ENCODE measurements at regions not wholly inside any gene's neighbourhood (a gene's known extent, or its start where the extent isn't known, plus 50 kb on each side); places are given as distances from the start of the nearest gene placed in this dataset.

DNA sequence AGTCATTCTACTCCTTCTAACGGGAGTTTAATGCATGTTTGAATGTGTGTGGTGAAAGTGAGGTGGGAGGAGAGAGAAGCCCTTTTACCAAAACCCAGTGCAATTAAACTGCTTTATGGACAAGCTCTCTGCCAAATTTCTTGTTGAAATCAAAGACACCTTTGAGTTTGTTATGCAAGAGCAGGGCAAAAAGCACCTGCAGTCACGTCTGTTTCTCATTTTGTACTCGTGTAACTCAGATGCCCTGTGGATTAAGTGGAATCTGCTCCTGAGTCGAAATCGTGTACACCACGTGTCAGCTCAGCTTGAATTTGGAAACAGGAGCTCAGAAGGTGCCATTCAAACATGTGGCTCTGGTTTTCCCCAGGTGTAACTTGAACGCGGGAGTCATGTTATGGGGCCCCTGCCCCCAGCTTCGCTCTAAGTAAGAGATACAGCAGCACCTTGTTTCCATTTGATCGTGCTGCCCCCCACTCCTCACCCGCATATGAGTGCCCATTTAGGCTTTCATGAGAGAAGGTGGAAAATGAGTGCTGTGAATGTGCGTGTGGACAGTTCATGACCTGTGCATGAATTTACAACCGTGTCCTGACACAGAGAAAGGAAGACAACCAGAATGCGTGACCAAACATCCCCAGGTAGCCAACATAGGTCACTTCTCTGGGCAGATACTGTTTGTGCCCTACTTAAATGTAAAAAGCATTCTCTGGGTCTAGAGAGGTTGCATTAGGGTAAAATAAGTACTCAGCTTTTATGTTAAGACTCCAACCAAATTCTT is 347.0 kb upstream of the SLC30A5 start:
- H2AFZ ChIP-seq (ENCODE audit: low read depth, low read length), result no peak overlapping the region
- ATAC-seq (no peak), FAIRE-seq (no peak), DNase-seq (ENCODE audit: extremely low read depth in 1 of 4, low spot score in 3 of 4) (no peak)
- CTCF ChIA-PET (ENCODE audit: low intra/inter-chr PET ratio), result no interaction called here
- no peaks in the 10 kb centered on the region for H4K20me1 ChIP-seq (replicated peaks; ENCODE audit: control insufficient read depth, insufficient read depth, low read length)
- H3K27ac ChIP-seq (ENCODE audit: extremely low read depth, low read depth, low read length), result no peak overlapping the region
- no TSS peak for BruUV-seq (replicated peaks)
- H3K27me3 ChIP-seq (ENCODE audit: control insufficient read depth in 2 of 2, insufficient read depth in 2 of 2, low read length in 2 of 2), result peaks cover 7 to 16% of the 10 kb centered on the region in 2 experiments; a peak in 4 of 5 replicates
- intact Hi-C loops (cut with micrococcal nuclease), result loop anchor here (10.0 kb wide), 1 partner anchor 282 kb away; no protein-coding TSS in a partner anchor
- H3K9ac ChIP-seq (ENCODE audit: insufficient read depth in 1 of 2, low read depth in 2 of 2, low read length in 2 of 2), result no peak overlapping the region
- TF ChIP-seq ZNF707 (CRISPR knock-in tag; conservative IDR thresholded peaks at IDR 0.05), result no peak
- TF ChIP-seq, protein P1, sequence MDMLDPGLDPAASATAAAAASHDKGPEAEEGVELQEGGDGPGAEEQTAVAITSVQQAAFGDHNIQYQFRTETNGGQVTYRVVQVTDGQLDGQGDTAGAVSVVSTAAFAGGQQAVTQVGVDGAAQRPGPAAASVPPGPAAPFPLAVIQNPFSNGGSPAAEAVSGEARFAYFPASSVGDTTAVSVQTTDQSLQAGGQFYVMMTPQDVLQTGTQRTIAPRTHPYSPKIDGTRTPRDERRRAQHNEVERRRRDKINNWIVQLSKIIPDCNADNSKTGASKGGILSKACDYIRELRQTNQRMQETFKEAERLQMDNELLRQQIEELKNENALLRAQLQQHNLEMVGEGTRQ (CRISPR knock-in tag; IDR thresholded peaks at IDR 0.05), result no peak
- TF ChIP-seq ZNF217 (CRISPR knock-in tag; IDR thresholded peaks at IDR 0.05), result no peak
- TF ChIP-seq ZNF347 (CRISPR knock-in tag; IDR thresholded peaks at IDR 0.05; ENCODE audit: low read depth), result no peak
- TF ChIP-seq CTBP1 (IDR thresholded peaks at IDR 0.05; ENCODE audit: borderline replicate concordance), result no peak
- TF ChIP-seq ESRRA (IDR thresholded peaks at IDR 0.05; ENCODE audit: borderline replicate concordance, low read depth), result no peak
- TF ChIP-seq DACH1 (IDR thresholded peaks at IDR 0.05; ENCODE audit: partially characterized antibody), result no peak
- TF ChIP-seq WHSC1 (IDR thresholded peaks at IDR 0.05; ENCODE audit: low read length), result no peak
- TF ChIP-seq ZNF695 (CRISPR knock-in tag; IDR thresholded peaks at IDR 0.05), result no peak
- H3K4me3 ChIP-seq, result no peak overlapping the region
- WGBS (ENCODE audit: insufficient coverage, low coverage, missing lambda C conversion rate), result 0% methylated on average over 14 of the region's 14 CpGs
- no peak overlapping the region for H3K4me2 ChIP-seq (ENCODE audit: insufficient read depth, low read length)
- no peaks in the 10 kb centered on the region for H3K36me3 ChIP-seq (ENCODE audit: control insufficient read depth, insufficient read depth, low read length)
- H3K9me1 ChIP-seq (ENCODE audit: control insufficient read depth, insufficient read depth, low read length), result no peaks in the 10 kb centered on the region
- no peaks in the 10 kb centered on the region for H3K9me3 ChIP-seq (replicated peaks; ENCODE audit: control insufficient read depth, insufficient read depth, low read depth, low read length)
- in situ Hi-C loops (cut with MboI), result no loop called here
- no peaks in the 10 kb centered on the region for H3K4me1 ChIP-seq (replicated peaks in 1 of 2; ENCODE audit: control insufficient read depth in 2 of 2, insufficient read depth in 2 of 2, low read length in 2 of 2)
- POLR2A ChIA-PET, result no interaction called here
- no peaks in the 10 kb centered on the region for H3K79me2 ChIP-seq (ENCODE audit: control insufficient read depth, insufficient read depth, low read length)

Measured in K562 (cell line).